ENCODE measurements at regions not wholly inside any gene's neighbourhood (a gene's known extent, or its start where the extent isn't known, plus 50 kb on each side); places are given as distances from the start of the nearest gene placed in this dataset.

- ATAC-seq (no peak), DNase-seq (ENCODE audit: low read depth, low spot score) (no peak), FAIRE-seq (no peak)
- ChIA-PET SMC1A (ENCODE audit: uncharacterized antibody, unreplicated experiment) (no interaction called here), RAD21 (ENCODE audit: unreplicated experiment) (no interaction called here), POLR2A (no interaction called here), CTCF (no interaction called here)
- H3K4me3 ChIP-seq = no peak overlapping the region
- no peaks in the 10 kb centered on the region; the same call in 1 of the 2 replicates for H4K20me1 ChIP-seq (ENCODE audit: control insufficient read depth, insufficient read depth)
- no peak overlapping the region for H3K27ac ChIP-seq (ENCODE audit: control insufficient read depth, insufficient read depth)
- BruUV-seq (replicated peaks) = no TSS peak
- no peaks in the 10 kb centered on the region for H3K36me3 ChIP-seq (ENCODE audit: control insufficient read depth in 2 of 2, insufficient read depth in 2 of 2, low read length in 1 of 2)
- peaks cover 11 to 14% of the 10 kb centered on the region in 2 experiments for H3K27me3 ChIP-seq (replicated peaks in 1 of 2; ENCODE audit: control insufficient read depth in 2 of 2, insufficient read depth in 2 of 2, low read length in 1 of 2)
- in situ Hi-C loops (cut with MboI) = no loop called here
- WGBS (ENCODE audit: insufficient coverage, insufficient replicate concordance, low lambda C conversion rate, missing lambda C conversion rate) = 25% methylated on average over 6 of the region's 6 CpGs
- H3K79me2 ChIP-seq (ENCODE audit: control insufficient read depth, insufficient read depth, low read length) = no peaks in the 10 kb centered on the region
- no peak overlapping the region for H3K4me2 ChIP-seq (ENCODE audit: control insufficient read depth, insufficient read depth)
- intact Hi-C loops (cut with micrococcal nuclease; ENCODE audit: unreplicated experiment) = no loop called here
- no peaks in the 10 kb centered on the region for H3K4me1 ChIP-seq (ENCODE audit: control insufficient read depth, insufficient read depth, low read length)
- H3K9me3 ChIP-seq (replicated peaks; ENCODE audit: control insufficient read depth, insufficient read depth, low read length) = no peaks in the 10 kb centered on the region
- no peak for TF ChIP-seq E2F4 (IDR thresholded peaks at IDR 0.05; ENCODE audit: low read depth, low read length)
- TF ChIP-seq E4F1 (IDR thresholded peaks at IDR 0.05; ENCODE audit: borderline replicate concordance, partially characterized antibody) = no peak
- no peak for TF ChIP-seq MYC (IDR thresholded peaks at IDR 0.05; ENCODE audit: insufficient read depth, insufficient read length, insufficient replicate concordance, low read length, severe bottlenecking)
- H3K9ac ChIP-seq (ENCODE audit: control insufficient read depth, insufficient read depth, low read length) = no peak overlapping the region
- H2AFZ ChIP-seq (ENCODE audit: control insufficient read depth, low read depth, low read length) = no peak overlapping the region
Measured at GRCh38 chr2:120587997-120588336, 147.7 kb upstream of the GLI2 start.

Data from GM12878 (cell line).